Hippocampal formation (tissue), 2 donors: ENCODE measurements at regions not wholly inside any gene's neighbourhood (a gene's known extent, or its start where the extent isn't known, plus 50 kb on each side); places are given as distances from the start of the nearest gene placed in this dataset.
"Not testable (repeated sequence)": the region's sequence is repeated elsewhere in the genome, so short reads cannot be mapped to it uniquely, and the experiment has no call there.

ENCODE experiments used
- DNase-seq, 2 donors: peaks; one replicate each; lab custom pipeline; 2025; lab: John Stamatoyannopoulos, UW

DNA sequence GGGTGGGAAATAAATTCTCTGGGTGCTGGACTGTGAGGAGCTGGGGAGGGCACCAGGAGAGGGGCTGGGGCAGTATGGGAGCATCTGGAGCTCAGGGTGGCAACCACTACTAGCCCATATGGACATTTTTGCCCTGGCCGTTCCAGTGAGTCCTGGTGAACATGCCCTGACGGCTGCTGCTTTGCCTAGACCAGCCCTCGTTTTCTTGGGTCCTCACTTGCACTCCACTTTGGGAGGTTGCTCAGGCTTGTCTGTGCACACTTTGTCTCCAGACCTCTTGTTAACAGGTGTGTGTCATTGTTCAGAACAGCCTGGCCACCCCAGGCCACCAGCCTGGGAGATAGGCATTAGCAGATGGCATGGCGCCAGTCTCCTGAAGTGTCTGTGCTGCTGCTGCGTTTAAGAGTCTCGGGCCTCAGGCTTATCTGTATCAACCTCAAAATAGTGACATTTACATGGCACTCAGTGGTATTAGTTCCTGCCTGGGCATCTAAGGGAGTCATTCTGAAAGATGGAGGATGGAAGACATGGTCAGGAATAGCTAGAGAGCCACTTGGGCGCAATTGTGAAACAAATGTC is 190.5 kb downstream of the PTPRU start:
- no peak for DNase-seq

GRCh38 chr1:29425631-29426030 is 189.3 kb downstream of the PTPRU start:
- no peak for DNase-seq

GRCh38 chr1:29424266-29424665 is 187.9 kb downstream of the PTPRU start:
- no peak for DNase-seq

- DNase-seq, result no peak
These were observed 183.9 kb downstream of the PTPRU start for GRCh38 chr1:29420202-29420601.

DNA sequence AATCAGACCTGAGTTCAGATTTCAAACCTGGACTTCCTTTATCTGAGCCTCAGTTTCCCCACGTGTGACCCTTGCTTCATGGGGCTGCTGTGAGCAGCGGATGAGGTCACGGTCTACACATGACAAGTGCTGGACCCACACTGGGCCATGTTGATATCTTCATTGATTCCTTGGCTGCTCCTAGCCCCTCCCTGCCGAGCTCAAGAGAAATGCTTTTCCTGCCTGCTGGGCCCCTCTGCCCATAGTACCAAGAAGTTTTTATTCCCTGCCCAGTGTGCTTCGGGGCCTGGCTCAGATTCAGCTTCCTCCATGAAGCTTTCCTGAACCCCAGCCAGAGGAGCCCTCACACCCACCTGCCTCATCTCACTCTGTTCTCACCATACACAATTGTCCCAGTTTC is 181.6 kb downstream of the PTPRU start:
- no peak for DNase-seq

DNA sequence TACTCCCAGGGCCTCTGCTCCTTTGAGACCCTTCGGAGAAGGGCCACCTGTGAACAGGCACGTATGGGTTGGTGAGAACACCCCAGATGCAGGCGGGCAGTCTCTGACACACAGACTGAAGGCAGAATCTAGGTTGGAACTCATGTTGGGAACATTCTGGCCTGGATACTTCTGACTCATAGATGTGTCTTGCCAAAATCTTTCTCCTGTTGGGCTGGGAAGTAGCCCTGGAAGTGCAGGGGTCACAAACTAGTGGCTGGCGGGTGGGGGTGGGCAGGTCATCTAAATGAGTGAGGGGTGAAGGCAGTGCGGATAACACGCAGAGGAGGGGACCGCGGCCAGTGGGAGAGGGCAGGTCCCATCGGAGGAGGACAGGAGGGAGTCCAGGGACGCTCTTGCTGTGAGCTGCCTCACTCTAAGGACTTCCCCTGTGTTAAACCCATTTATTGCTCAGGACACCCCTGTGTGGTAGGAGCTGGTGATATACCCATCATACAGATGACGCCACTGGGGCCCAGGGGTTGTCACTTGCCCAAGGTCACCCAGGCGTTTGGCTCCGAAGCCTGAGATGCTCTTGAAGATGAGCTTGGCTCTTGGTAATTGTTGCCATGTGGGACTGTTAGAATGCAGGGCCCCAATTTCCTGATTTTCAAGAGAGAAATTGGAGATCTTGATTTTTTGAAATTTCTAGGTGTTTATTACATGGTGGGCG is 181.0 kb downstream of the PTPRU start:
- no peak for DNase-seq

DNA sequence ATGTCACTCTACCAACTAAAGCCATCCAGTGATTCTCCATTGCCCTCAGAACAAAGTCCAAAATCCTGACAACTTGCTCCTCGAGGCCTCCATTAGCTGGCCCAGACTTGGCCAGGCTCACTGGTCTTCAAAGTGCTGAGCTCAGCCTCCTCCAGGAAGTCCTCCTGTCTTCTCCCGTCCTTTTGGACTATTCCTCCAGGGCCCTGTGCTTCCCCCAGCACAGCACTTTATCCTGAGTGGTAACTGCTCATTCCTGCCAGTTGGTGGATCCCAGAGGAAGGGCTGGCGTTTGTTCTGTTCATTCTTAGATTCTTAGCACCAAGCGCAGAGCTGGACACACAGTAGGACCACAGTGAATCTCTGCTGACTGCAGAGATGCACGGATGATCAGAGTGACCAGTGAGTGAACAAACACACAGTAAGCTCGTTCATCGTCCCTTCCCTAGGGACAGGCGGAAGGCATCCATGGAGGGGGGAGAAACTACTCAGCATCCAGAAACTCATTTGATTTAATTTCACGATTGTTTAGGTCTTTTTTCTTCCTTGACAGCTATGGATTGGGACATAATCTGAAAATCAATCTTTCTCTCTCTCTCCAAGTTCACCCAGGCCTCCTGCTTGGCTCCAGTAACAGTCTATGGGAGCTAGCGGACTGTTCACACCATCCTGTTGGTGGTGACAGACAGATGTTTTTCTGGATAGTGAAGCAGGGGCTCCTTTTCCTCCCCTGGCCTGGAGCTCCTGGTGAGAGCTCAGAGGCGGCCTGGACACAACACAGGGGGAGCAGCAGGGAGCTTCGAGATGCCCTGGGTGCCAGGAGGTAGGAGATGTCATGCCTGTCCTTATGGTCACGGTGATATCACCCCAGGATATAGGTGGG is 180.2 kb downstream of the PTPRU start:
- DNase-seq, result no peak

- no peak for DNase-seq
These were observed 179.5 kb downstream of the PTPRU start for GRCh38 chr1:29415861-29416260.

DNA sequence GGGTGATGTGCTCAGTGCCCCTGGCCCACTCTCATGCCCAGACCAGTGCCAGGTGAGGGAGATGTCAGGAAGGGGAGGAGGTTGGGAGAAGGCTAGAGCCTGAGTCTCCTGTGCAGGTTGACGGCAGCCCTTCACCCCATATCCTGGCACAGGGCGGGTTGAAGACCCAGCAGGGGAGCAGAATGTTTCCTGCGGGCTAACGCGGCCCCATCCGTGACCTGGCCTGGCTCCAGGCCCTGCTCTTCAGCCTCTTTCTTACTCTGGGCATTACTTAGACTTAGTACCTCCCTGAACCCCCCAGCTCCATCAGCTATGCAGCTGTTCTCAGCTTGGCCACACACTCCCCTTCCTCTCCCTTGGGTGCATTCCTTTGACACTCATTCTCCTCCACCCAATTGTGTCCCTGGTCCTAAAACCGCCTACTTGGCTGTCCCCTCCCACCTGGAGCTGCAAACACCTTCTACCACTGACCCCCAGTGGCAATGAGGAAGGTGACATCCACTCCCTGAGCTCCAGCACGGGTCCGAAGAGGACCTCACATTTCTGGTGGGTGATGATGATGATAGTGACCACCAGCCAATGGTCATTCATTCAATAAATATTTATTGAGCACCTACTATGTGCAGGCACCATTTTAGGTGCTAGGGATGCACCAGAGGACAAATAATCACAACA is 179.0 kb downstream of the PTPRU start:
- DNase-seq, result no peak

- no peak for DNase-seq
These were observed 177.8 kb downstream of the PTPRU start for GRCh38 chr1:29414086-29414485.

GRCh38 chr1:29413661-29414060 is 177.3 kb downstream of the PTPRU start:
- DNase-seq, result no peak

DNA sequence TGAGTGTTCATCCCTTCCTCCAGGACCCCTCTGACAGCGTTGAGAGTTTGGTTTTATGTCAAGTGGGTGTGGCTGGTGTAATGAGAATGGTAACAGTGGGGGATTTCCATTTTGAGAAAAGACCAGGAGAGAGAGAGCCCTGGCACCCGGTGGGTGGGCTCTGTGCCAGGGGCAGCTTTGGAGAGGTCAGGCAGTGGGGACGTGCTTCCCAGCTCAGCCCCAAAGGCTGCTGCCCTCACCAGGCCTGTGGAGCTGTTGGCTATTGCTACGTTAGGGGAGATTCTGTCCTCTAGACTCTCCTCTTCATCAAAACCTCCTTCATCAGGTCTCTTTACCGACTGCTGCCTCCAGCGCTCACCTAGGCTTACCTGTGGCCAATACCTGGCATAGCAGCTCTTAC is 176.3 kb downstream of the PTPRU start:
- DNase-seq, result no peak

DNA sequence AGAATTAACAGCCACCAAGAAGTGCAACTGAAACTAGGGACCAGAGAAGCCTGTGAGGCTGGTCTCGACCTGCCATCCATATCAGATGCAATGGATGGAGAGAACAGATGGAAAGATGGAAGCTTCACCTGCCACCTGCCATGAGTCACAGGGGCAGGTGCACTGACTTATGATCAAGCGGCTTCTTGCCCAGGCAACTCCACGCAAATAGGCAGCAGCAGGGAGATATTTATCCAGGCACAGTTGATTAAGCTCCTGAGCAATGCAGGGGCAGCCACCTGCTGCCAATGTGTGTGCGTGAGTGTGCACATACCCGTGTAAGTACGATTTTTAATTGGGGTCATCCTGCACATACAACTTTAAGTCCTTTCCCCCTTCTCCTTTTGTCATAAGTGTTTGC is 174.2 kb downstream of the PTPRU start:
- DNase-seq, result no peak

DNA sequence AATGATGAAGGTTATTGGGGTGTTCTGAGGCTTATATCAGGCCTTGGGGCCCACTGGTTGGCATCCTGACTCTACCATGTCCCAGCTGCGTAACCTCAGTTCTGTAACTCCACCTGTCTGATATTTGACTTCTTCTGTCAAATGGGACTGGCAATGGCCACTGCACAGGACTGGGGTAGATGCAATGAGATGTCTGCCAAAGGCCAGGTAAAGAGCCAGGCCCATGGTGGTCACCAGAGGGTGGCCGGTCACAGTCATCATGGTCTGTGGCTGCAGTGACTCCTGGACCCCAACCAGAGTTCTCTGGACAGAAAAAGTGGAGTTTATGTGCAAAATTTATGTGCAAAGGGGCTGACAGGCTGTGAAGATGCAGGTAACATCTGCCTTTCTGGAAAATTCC is 173.3 kb downstream of the PTPRU start:
- DNase-seq, result no peak

- DNase-seq, result no peak
These were observed 172.7 kb downstream of the PTPRU start for GRCh38 chr1:29408831-29409605.

GRCh38 chr1:29406814-29407213 is 170.5 kb downstream of the PTPRU start:
- no peak for DNase-seq

DNA sequence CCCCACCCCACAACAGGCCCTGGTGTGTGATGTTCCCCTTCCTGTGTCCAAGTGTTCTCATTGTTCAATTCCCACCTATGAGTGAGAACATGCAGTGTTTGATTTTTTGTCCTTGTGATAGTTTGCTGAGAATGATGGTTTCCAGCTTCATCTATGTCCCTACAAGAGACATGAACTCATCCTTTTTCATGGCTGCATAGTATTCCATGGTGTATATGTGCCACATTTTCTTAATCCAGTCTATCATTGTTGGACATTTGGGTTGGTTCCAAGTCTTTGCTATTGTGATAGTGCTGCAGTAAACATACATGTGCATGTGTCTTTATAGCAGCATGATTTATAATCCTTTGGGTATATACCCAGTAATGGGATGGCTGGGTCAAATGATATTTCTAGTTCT is 163.9 kb downstream of the PTPRU start:
- not testable (repeated sequence) for DNase-seq

DNA sequence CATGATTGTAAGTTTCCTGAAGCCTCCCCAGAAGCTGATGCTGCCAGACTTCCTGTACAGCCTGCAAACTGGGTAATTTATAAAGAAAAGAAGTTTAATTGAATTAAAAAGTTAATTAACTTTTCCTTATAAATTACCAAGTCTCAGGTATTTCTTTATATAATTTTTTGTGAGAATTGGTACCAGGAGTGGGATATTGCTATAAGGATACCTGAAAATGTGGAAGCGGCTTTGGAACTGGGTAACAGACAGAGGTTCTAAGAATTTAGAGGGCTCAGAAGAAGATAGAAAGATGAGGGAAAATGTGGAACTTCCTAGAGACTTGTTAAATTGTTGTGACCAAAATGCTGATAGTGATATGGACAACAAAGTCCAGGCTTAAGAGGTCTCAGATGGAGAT is 163.1 kb downstream of the PTPRU start:
- no peak for DNase-seq

GRCh38 chr1:29398431-29398830 is 162.1 kb downstream of the PTPRU start:
- DNase-seq, result no peak

GRCh38 chr1:29397981-29398380 is 161.7 kb downstream of the PTPRU start:
- no peak for DNase-seq

DNA sequence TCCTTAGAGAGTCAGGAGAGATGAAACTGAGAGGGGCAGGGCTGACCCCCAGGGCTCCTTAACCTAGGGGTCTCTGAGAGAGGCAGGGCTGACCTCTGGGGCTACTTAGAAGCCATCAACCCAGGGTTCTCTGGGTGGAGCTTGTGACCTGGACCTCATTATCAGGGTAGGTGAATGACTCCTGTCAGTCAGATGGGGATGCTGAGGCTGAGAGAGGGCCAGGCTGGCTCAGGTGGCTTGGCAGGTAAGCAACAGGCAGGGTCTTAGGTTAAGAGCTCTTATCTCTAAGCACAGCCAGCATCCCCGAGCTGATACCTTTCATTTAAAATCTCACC is 160.9 kb downstream of the PTPRU start:
- no peak for DNase-seq
